Activated CD8-positive, alpha-beta memory T cell treated with anti-CD3 and anti-CD28 coated beads, Interleukin-2, amount 10 ng/mL, durations not matched to agents 7 days and 5 days (primary cell): ENCODE measurements at regions not wholly inside any gene's neighbourhood (a gene's known extent, or its start where the extent isn't known, plus 50 kb on each side); places are given as distances from the start of the nearest gene placed in this dataset.
"Not testable (repeated sequence)": the region's sequence is repeated elsewhere in the genome, so short reads cannot be mapped to it uniquely, and the experiment has no call there.

Experiments
- ATAC-seq: fragments of 150-1000 bp; cut with Tn5 transposase; one replicate; pipeline ENCODE4 v1.10.0; 2021; ENCODE audit warnings: moderate library complexity
- CTCF ChIA-PET: fragments of 350-600 bp; sonication (Branson Sonifier 250); formaldehyde crosslinking; loops from one replicate; lab custom pipeline; 2021; ENCODE audit warnings: antibody characterized with exemption; lab: Charles Lee
- DNase-seq: peaks from one replicate; pipeline ENCODE4 v3.0.0-alpha.2; 2020
- H3K27ac Mint-ChIP-seq: one replicate; pipeline ENCODE4 v1.8.0; 2021; ENCODE audit warnings: mild to moderate bottlenecking, mixed read lengths
- H3K27me3 Mint-ChIP-seq: one replicate; pipeline ENCODE4 v1.8.0; 2021; ENCODE audit warnings: mixed read lengths
- H3K36me3 Mint-ChIP-seq: one replicate; pipeline ENCODE4 v1.8.0; 2021; ENCODE audit warnings: mild to moderate bottlenecking, mixed read lengths
- H3K4me1 Mint-ChIP-seq: one replicate; pipeline ENCODE4 v1.8.0; 2021; ENCODE audit warnings: mixed read lengths
- H3K4me3 Mint-ChIP-seq: one replicate; pipeline ENCODE4 v1.8.0; 2021; ENCODE audit warnings: mild to moderate bottlenecking, moderate library complexity, mixed read lengths
- H3K9me3 Mint-ChIP-seq: one replicate; pipeline ENCODE4 v1.8.0; 2022; ENCODE audit warnings: low read depth, mixed read lengths

DNA sequence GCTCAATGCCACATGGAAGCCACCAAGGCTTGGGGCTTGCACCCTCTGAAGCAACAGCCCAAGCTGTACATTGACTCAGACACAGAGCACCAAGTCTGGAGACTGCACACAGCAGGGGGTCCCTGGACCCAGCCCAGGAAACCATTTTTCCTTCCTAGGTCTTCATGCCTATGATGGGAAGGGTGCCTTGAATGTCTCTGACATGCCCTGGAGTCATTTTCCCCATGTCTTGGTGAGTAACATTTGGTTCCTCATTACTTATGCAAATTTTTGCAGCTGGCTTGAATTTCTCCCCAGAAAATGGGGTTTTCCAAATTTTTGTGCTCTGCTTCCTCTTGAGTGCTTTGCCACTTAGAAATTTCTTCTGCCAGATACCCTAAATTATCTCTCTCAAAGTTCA is 367.3 kb upstream of the NECTIN3 start:
- ATAC-seq, H3K9me3 Mint-ChIP-seq, H3K36me3 Mint-ChIP-seq, H3K4me1 Mint-ChIP-seq, H3K27ac Mint-ChIP-seq, CTCF ChIA-PET, H3K4me3 Mint-ChIP-seq, DNase-seq: not testable (repeated sequence)
- peaks cover 13% of the 10 kb centered on the region for H3K27me3 Mint-ChIP-seq

DNA sequence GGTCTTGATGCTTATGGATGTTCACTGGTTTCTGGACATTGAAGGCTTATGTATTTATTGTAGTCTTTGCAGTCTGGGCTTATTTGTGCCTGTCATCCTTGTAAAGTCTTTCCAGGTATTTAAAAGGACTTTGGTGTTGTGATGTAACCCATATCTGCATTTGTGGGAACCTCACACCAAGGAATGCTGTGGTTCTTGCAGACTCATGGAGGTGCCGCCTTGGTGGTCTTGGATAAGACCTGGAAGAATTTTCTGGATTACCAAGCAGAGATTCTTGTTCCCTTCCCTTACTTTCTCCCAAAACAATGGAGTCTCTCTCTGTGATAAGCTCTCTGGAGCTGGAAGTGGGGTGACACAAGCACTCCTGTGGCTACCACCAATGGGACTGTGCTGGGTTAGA is 363.5 kb upstream of the NECTIN3 start:
- no peak for DNase-seq
- Mint-ChIP-seq H3K9me3 (peaks cover 1% of the 10 kb centered on the region), H3K27ac (no peak overlapping the region), H3K4me1 (no peaks in the 10 kb centered on the region), H3K27me3 (peaks cover 13% of the 10 kb centered on the region), H3K4me3 (no peak overlapping the region), H3K36me3 (peaks cover under 1% of the 10 kb centered on the region)
- CTCF ChIA-PET: no interaction called here
- no peak for ATAC-seq

DNA sequence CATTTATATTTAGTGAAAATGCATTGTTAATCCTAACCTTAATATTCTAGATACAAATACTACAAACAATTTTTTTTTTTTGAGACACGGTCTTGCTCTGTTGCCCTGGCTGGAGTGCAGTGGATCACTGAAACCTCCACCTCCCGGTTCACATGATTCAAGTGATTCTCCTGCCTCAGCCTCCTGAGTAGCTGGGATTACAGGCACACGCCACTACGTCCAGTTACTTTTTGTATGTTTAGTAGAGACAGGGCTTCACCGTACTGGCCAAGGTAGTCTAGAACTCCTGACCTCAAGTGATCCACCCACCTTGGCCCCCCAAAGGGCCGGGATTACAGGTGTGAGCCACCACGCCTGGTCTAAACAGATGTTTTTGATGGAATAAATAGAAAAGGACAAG is 361.5 kb upstream of the NECTIN3 start:
- Mint-ChIP-seq H3K4me1 (no peaks in the 10 kb centered on the region), H3K36me3 (no peaks in the 10 kb centered on the region), H3K27me3 (peaks cover 13% of the 10 kb centered on the region), H3K27ac (no peak overlapping the region), H3K9me3 (no peaks in the 10 kb centered on the region), H3K4me3 (no peak overlapping the region)
- no peak for ATAC-seq
- no peak for DNase-seq
- CTCF ChIA-PET: no interaction called here

DNA sequence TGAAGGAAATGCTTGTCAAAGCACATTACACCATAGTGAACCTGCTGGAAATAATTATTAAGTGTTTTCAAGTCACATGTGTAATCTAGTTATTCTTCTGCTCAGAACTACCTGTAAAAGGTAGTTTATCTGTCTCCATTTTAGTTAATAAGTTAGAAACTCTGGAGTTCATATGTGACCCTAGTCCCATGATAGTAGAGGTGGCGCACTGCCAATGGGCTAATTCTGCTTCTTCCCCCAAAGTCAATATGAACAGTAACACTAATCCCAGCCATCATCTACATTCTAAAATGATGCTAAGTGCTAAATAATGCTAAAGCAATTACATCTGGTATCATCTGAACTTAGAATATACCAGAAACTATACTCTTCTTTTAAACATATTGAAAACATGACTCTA is 361.0 kb upstream of the NECTIN3 start:
- Mint-ChIP-seq H3K4me1 (no peaks in the 10 kb centered on the region), H3K9me3 (no peaks in the 10 kb centered on the region), H3K27me3 (peaks cover 13% of the 10 kb centered on the region), H3K4me3 (no peak overlapping the region), H3K36me3 (no peaks in the 10 kb centered on the region), H3K27ac (no peak overlapping the region)
- no peak for ATAC-seq
- no peak for DNase-seq
- CTCF ChIA-PET: no interaction called here

DNA sequence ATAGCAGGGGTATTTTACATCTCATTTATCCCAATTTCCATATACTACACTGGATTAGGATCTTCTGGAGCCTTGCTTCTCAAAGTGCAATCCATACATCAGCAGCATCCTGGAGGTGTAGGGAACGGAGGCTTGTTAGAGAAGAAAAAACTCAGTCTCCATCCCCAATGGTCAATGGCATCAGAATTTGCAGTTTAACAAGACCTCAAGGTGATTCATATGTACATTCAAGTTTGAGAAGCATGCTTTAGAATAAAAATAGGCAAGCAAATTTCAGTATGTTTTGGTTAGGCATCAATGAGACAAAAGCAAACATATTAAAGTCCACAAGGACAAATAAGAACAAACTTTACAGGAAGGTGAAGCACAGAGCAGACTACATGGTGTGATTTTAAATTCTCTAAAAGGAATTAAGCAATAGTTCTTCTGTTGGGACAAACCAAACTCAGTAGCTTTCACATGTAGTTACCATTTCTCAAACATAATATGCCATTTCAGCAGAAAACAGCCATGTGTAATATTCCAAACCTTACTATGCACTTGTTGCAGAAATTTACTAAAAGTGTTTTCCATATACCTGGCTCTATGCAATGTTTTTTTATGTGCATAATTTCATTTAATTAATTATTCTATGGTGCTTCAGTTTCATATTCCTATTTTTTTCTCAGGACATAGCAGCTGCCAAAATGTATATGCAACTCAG is 360.3 kb upstream of the NECTIN3 start:
- CTCF ChIA-PET: no interaction called here
- no peak for DNase-seq
- H3K27ac Mint-ChIP-seq: no peak overlapping the region
- ATAC-seq: no peak
- no peaks in the 10 kb centered on the region for H3K36me3 Mint-ChIP-seq
- H3K27me3 Mint-ChIP-seq: peaks cover 7% of the 10 kb centered on the region
- no peaks in the 10 kb centered on the region for H3K4me1 Mint-ChIP-seq
- no peak overlapping the region for H3K4me3 Mint-ChIP-seq
- H3K9me3 Mint-ChIP-seq: no peaks in the 10 kb centered on the region

DNA sequence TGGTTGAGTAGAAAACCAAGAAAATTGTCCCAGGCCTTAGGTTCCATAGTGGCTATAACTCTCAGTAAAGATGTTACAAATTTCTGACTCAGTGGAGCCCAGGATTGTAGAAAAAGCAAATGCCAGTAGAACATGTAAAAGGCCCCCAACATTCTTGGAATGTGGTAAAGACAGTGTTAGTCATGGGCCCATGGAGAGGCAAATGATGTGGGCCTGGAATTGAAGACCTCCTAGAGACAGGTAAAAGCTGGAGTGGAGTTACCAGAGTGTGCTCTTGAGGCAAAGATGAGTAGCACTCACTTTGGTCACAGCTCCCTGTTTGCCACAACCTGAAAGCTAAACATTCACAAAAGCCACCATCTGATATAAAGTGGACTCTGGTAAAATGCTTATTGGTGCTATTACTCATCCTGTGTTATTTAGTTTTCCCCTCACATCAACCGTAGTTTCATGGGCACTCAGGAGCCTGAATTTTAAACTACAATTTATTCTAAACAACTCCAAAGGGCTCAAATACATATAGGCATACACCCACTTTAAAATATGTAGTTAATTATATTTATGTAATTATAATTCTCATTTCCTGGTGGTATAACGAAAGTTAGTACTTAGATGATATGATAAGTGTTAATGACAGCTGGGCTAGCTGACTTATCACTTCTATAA is 359.6 kb upstream of the NECTIN3 start:
- ATAC-seq (no peak), DNase-seq (no peak)
- no peaks in the 10 kb centered on the region for H3K4me1 Mint-ChIP-seq
- H3K27me3 Mint-ChIP-seq: peaks cover 5% of the 10 kb centered on the region
- no peak overlapping the region for H3K27ac Mint-ChIP-seq
- no peaks in the 10 kb centered on the region for H3K36me3 Mint-ChIP-seq
- no peaks in the 10 kb centered on the region for H3K9me3 Mint-ChIP-seq
- CTCF ChIA-PET: no interaction called here
- no peak overlapping the region for H3K4me3 Mint-ChIP-seq

DNA sequence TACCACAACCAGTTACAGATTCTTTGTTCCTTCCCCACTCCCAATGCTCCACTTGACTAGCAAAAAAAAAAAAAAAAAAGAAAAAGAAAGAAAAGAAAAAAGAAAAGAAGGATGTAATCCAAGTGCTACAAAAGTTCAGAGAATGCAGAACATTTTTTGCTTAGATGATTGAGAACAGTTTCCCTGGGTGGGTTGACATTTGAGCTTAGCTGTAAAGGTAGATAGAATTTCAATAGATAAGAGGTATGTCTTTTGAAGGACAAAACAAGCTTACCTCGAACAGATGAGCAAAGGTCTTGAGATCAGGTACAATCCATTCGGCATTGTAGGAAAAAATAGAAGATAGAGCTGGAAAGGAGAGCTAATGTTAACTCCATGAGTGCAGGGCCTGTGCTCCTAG is 344.6 kb upstream of the NECTIN3 start:
- H3K27ac Mint-ChIP-seq: no peak overlapping the region
- no peaks in the 10 kb centered on the region for H3K9me3 Mint-ChIP-seq
- ATAC-seq (no peak), DNase-seq (no peak)
- CTCF ChIA-PET: no interaction called here
- no peak overlapping the region for H3K4me3 Mint-ChIP-seq
- peaks cover 2% of the 10 kb centered on the region for H3K4me1 Mint-ChIP-seq
- no peaks in the 10 kb centered on the region for H3K36me3 Mint-ChIP-seq
- H3K27me3 Mint-ChIP-seq: peaks cover 2% of the 10 kb centered on the region

DNA sequence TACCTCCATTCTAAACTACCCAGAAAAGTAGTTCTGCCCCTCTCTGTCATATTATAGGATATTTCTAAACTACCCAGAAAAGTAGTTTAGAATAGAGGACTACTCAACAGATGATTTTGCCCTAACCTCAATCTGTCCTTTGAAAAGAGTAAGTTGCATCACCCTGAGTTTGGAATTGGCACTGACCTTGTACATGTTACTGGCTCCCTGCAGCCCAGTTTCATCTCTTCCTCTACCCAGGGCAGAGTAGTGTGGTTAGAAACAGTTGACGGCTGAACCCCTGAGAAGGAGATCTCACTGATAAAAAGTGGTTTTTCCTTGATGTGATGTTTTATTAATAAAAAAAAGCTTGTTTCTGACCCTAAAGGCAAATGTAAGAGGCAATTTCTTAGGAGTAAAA is 340.5 kb upstream of the NECTIN3 start:
- Mint-ChIP-seq H3K9me3 (no peaks in the 10 kb centered on the region), H3K27ac (no peak overlapping the region), H3K4me1 (peaks cover 2% of the 10 kb centered on the region), H3K27me3 (peaks cover 11% of the 10 kb centered on the region), H3K4me3 (no peak overlapping the region), H3K36me3 (no peaks in the 10 kb centered on the region)
- CTCF ChIA-PET: no interaction called here
- DNase-seq (no peak), ATAC-seq (no peak)

DNA sequence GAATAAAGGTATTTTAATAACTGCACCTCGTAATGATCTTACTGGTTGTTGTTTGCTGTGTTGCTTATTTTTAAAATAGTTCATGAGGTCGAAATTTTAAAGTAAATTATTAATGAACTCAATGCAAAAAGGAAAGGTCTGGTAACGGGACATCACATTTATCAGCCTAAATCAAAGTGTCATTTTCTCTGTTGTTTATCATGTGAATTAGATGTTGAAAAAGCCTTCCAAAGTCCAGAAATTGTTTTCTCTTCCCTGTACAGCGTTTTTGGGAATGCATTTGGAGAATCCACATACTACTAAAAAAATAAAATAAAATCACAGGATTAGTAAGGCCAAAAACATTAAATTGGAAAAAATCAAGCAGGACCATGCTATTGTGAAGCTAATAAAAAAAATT is 339.2 kb upstream of the NECTIN3 start:
- Mint-ChIP-seq H3K27me3 (peaks cover 11% of the 10 kb centered on the region), H3K4me1 (peaks cover 7% of the 10 kb centered on the region), H3K4me3 (no peak overlapping the region), H3K36me3 (peaks cover 2% of the 10 kb centered on the region), H3K9me3 (no peaks in the 10 kb centered on the region), H3K27ac (no peak overlapping the region)
- ATAC-seq (no peak), DNase-seq (no peak)
- CTCF ChIA-PET: no interaction called here

DNA sequence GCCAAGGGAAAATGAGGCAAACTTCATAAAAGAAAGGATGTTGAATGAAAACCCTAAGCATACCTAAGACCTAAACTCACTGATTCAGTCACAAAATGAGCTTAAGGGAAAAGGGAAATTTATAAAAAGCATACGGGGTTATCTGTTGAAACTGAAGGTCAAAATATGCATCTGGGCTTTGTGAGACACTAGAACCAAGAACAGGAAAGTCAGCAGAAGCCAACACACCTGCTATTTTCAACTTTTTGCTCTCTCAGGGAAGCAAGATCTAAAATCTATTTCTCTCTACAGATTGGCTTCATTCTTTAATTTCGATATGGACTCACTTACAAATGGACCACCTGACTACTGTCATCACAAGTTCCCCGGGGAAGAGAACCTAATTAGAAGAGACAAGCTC is 338.6 kb upstream of the NECTIN3 start:
- Mint-ChIP-seq H3K4me1 (peaks cover 7% of the 10 kb centered on the region), H3K27ac (no peak overlapping the region), H3K4me3 (no peak overlapping the region), H3K27me3 (peaks cover 11% of the 10 kb centered on the region), H3K36me3 (peaks cover 2% of the 10 kb centered on the region), H3K9me3 (no peaks in the 10 kb centered on the region)
- DNase-seq (no peak), ATAC-seq (no peak)
- CTCF ChIA-PET: no interaction called here

DNA sequence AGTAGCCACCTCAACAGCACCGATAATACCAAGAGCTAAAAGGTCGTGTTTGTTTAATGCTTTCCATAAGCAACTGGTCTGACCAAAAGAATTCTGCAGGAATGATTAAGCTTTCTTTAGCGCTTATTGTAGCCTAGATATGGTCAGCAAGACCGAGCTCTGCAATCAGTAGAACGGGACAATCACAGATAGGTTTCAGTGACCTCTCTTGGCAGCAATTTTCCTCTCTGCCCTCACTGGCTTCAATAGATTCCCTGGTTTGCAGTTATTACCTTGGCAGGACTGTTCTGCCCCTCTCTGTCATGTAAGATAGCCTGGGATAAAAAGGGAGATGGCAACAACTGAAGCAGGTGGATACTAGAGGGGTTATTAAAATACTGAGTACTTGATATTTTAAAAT is 337.1 kb upstream of the NECTIN3 start:
- CTCF ChIA-PET: no interaction called here
- peaks cover 2% of the 10 kb centered on the region for H3K36me3 Mint-ChIP-seq

DNA sequence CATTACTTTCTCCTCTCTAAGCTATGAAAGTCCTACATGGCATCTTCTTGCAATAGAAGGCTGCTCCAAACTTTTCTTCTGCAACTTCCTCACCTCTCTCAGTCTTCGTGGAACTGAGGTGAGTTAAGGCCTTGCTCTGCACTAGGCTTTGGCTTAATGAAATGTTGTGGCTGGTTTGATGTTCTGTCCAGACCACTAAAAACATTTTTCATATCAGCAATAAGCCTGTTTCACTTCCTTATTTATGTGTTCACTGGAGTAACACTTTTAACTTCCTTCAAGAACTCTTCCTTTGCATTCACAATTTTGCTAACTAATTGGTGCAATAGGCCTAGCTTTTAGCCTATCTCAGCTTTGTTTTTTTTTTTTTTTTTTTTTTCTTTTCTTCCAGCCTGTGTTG is 335.3 kb upstream of the NECTIN3 start:
- ATAC-seq (no peak), DNase-seq (no peak)
- Mint-ChIP-seq H3K36me3 (peaks cover 2% of the 10 kb centered on the region), H3K27ac (no peak overlapping the region), H3K27me3 (peaks cover 11% of the 10 kb centered on the region), H3K4me3 (no peak overlapping the region), H3K4me1 (peaks cover 4% of the 10 kb centered on the region), H3K9me3 (no peaks in the 10 kb centered on the region)
- CTCF ChIA-PET: no interaction called here

More for the DNA sequence above, 337.1 kb upstream of the NECTIN3 start:
- Mint-ChIP-seq H3K27me3 (peaks cover 11% of the 10 kb centered on the region), H3K4me3 (no peak overlapping the region), H3K9me3 (no peaks in the 10 kb centered on the region), H3K27ac (no peak overlapping the region), H3K4me1 (peaks cover 7% of the 10 kb centered on the region)
- no peak for ATAC-seq
- no peak for DNase-seq

DNA sequence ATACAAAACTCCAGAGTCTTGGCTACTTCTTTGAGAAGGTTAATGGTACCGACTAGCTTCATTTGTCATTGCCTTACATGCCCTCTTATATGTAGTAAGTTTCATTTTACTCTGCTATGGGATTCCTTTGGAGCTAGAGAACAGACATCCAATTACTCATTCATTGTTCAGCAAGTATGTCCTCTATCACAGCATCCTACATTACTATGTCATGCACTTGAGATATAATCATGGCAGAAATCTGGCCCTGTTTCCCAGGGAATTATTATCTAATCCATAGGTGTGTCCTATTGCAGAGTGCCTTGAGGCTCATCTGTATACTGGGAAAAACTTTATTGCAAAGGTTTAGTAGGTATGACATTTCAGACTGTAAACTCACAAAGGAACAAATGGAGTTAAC is 333.1 kb upstream of the NECTIN3 start:
- Mint-ChIP-seq H3K4me1 (peaks cover 4% of the 10 kb centered on the region), H3K36me3 (peaks cover 2% of the 10 kb centered on the region)
- CTCF ChIA-PET: no interaction called here

DNA sequence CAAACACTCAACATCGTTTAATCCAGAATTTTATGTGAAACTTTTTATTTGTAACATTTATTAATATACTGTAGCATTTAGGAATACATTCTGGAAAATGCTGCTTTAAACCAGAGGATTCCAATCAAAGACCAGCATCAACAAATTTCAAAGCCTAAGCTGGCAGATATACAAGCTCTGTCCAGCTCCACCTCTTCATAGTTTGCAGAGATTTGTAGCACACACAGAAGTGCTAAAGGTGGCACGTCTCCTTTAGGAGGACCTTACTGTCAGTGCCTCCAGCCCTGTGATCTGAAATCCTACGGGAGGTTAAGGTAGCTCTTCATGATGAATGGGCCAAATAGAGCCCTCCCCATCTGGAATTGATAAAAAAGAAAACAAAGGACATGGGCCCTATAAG is 329.7 kb upstream of the NECTIN3 start:
- no peaks in the 10 kb centered on the region for H3K4me1 Mint-ChIP-seq
- H3K4me3 Mint-ChIP-seq: no peak overlapping the region
- no peak overlapping the region for H3K27ac Mint-ChIP-seq
- H3K36me3 Mint-ChIP-seq: peaks cover 2% of the 10 kb centered on the region
- ATAC-seq: no peak
- no peak for DNase-seq
- CTCF ChIA-PET: interaction anchor here (1.1 kb wide), 1 partner anchor 346 kb away, joined by 3 read pairs; no protein-coding TSS in a partner anchor
- H3K9me3 Mint-ChIP-seq: no peaks in the 10 kb centered on the region
- H3K27me3 Mint-ChIP-seq: peaks cover 4% of the 10 kb centered on the region

More for the DNA sequence above, 333.1 kb upstream of the NECTIN3 start:
- ATAC-seq: no peak
- H3K27me3 Mint-ChIP-seq: no peaks in the 10 kb centered on the region
- no peaks in the 10 kb centered on the region for H3K9me3 Mint-ChIP-seq
- DNase-seq: no peak
- no peak overlapping the region for H3K4me3 Mint-ChIP-seq
- no peak overlapping the region for H3K27ac Mint-ChIP-seq
